GM12891 (cell line): ENCODE measurements at regions not wholly inside any gene's neighbourhood (a gene's known extent, or its start where the extent isn't known, plus 50 kb on each side); places are given as distances from the start of the nearest gene placed in this dataset.

Experiments
- PAX5 ChIP-seq: IDR thresholded peaks from 2 replicates; pipeline ENCODE4 v1.6.1; 2011; ENCODE audit warnings: low read length, moderate library complexity, mild to moderate bottlenecking; ENCODE audit not compliant: insufficient read depth, severe bottlenecking
- POLR2A ChIP-seq: IDR thresholded peaks from 2 replicates; pipeline ENCODE4 v1.6.1; 2011; ENCODE audit warnings: low read depth, low read length, control low read depth
- POLR2AphosphoS5 ChIP-seq: IDR thresholded peaks from 2 replicates; pipeline ENCODE4 v1.6.1; 2011; ENCODE audit warnings: low read depth, low read length, control low read depth
- POU2F2 ChIP-seq: IDR thresholded peaks from 2 replicates; pipeline ENCODE4 v1.6.1; 2011; ENCODE audit warnings: low read depth, mild to moderate bottlenecking, control low read depth, low read length, moderate library complexity
- SPI1 ChIP-seq: IDR thresholded peaks from 2 replicates; pipeline ENCODE4 v1.6.1; 2011; ENCODE audit warnings: low read depth, low read length, control low read depth
- TAF1 ChIP-seq: IDR thresholded peaks from 2 replicates; pipeline ENCODE4 v1.6.1; 2011; ENCODE audit warnings: low read depth, low read length, control low read depth

GRCh38 chr3:18883571-18883970, 264.7 kb upstream of the KCNH8 start:
- TF ChIP-seq POLR2A (no peak), POLR2AphosphoS5 (no peak), PAX5 (no peak), SPI1 (no peak), TAF1 (no peak), POU2F2 (no peak)
